PC-3 (cell line): ENCODE measurements at regions not wholly inside any gene's neighbourhood (a gene's known extent, or its start where the extent isn't known, plus 50 kb on each side); places are given as distances from the start of the nearest gene placed in this dataset.

Experiments used
- ATAC-seq: fragments of 200-7000 bp; cut with Tn5 transposase; 2 replicates; pipeline ENCODE4 v1.9.1; 2020; ENCODE audit warnings: mild to moderate bottlenecking, moderate library complexity
- BruUV-seq: library from RNA; stranded (reverse); fragments of 400-500 nt; replicated peaks from 2 replicates; lab custom pipeline; 2021; lab: Mats Ljungman, UMichigan
- CTCF ChIA-PET: fragments of 300-600 bp; sonication (Branson Sonifier 250); formaldehyde crosslinking; loops from one replicate; lab custom pipeline; 2022; ENCODE audit warnings: antibody characterized with exemption; lab: Charles Lee
- POLR2A ChIA-PET: fragments of 300-600 bp; sonication (Branson Sonifier 250); formaldehyde crosslinking; loops from one replicate; lab custom pipeline; 2022; ENCODE audit warnings: antibody characterized with exemption; ENCODE audit not compliant: unreplicated experiment; lab: Charles Lee
- DNase-seq: peaks from one replicate; pipeline ENCODE4 v3.0.0-alpha.2; 2015
- H2AFZ ChIP-seq: fragments of 300-600 bp; sonication (generic); 2 replicates; pipeline ENCODE4 v1.6.0; 2016; ENCODE audit warnings: antibody characterized with exemption, low read length
- H3F3A ChIP-seq: fragments of 300-600 bp; sonication (generic); one replicate; pipeline ENCODE4 v1.6.0; 2017; ENCODE audit warnings: antibody characterized with exemption, low read length, control low read depth, mild to moderate bottlenecking; ENCODE audit not compliant: unreplicated experiment
- H3K27ac ChIP-seq: fragments of 300-600 bp; sonication (generic); 2 replicates; pipeline ENCODE4 v1.5.1; 2016; ENCODE audit warnings: mild to moderate bottlenecking, low read length
- H3K27me3 ChIP-seq: fragments of 300-600 bp; sonication (generic); 2 replicates; pipeline ENCODE4 v1.6.1; 2016; ENCODE audit warnings: low read length, mixed read lengths
- H3K36me3 ChIP-seq: fragments of 300-600 bp; sonication (generic); 2 replicates; pipeline ENCODE4 v1.6.1; 2016; ENCODE audit warnings: low read depth, mixed run types, low read length, mixed read lengths
- H3K4me1 ChIP-seq: fragments of 300-600 bp; sonication (generic); 2 replicates; pipeline ENCODE4 v1.5.1; 2016; ENCODE audit warnings: low read length; ENCODE audit not compliant: insufficient read depth
- H3K4me2 ChIP-seq: fragments of 300-600 bp; sonication (generic); 2 replicates; pipeline ENCODE4 v1.6.0; 2016; ENCODE audit warnings: low read length
- H3K4me3 ChIP-seq: fragments of 300-600 bp; sonication (generic); 2 replicates; pipeline ENCODE4 v1.5.1; 2016; ENCODE audit warnings: mild to moderate bottlenecking, low read length, mixed read lengths
- H3K79me2 ChIP-seq: fragments of 300-600 bp; sonication (generic); 2 replicates; pipeline ENCODE4 v1.6.1; 2017; ENCODE audit warnings: low read length, mixed read lengths
- H3K9ac ChIP-seq: fragments of 300-600 bp; sonication (generic); 2 replicates; pipeline ENCODE4 v1.6.0; 2016; ENCODE audit warnings: mild to moderate bottlenecking, low read length
- H3K9me2 ChIP-seq: fragments of 300-600 bp; sonication (generic); replicated peaks from 2 replicates; pipeline ENCODE4 v1.6.1; 2016; ENCODE audit warnings: mixed run types, low read length, mixed read lengths
- H3K9me3 ChIP-seq: fragments of 300-600 bp; sonication (generic); 2 replicates; pipeline ENCODE4 v1.6.1; 2016; ENCODE audit warnings: low read length, mixed read lengths
- H4K20me1 ChIP-seq: fragments of 300-600 bp; sonication (generic); 2 replicates; pipeline ENCODE4 v1.6.1; 2016; ENCODE audit warnings: low read length, mixed read lengths
- EZH2 ChIP-seq: fragments of 300-600 bp; sonication (generic); IDR thresholded peaks from one replicate; pipeline ENCODE4 v1.6.1; 2017; ENCODE audit warnings: antibody characterized with exemption, mild to moderate bottlenecking, low read length; ENCODE audit not compliant: unreplicated experiment
- EZH2phosphoT487 ChIP-seq: fragments of 300-600 bp; sonication (generic); IDR thresholded peaks from 2 replicates; pipeline ENCODE4 v1.6.1; 2018; ENCODE audit warnings: mild to moderate bottlenecking, antibody characterized with exemption, low read length, borderline replicate concordance
- intact Hi-C: fragments of 100-400 bp; cut with micrococcal nuclease; formaldehyde crosslinking; loops from 2 replicates; pipeline ENCODE4 v1.9.0; 2023
- TF ChIP-seq, protein P1 (sequence below): fragments of 300-600 bp; sonication (generic); conservative IDR thresholded peaks from 2 replicates; pipeline ENCODE4 v1.5.1; 2017; ENCODE audit warnings: antibody characterized with exemption, low read depth, mild to moderate bottlenecking, low read length

DNA sequence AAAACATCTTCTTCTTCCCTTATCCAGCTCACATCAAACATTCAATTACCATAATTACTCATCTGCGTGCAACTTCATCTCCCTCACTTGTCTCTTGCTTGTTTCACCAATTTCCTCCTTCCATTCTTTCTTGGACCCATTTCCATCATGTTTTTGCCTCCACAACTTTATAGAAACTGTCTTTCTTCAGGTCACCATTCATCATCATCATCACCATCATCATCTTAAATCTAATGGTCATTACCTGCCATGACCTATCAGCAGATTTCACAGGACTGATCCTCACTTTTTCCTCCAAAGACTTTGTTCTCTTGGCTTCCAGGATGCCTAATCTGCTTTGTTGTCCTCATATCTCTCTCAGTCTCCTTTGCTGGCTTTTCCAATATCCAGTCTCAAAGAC is 495.6 kb downstream of the DNAH5 start:
- CTCF ChIA-PET = no interaction called here
- BruUV-seq = no TSS peak
- POLR2A ChIA-PET = no interaction called here
- Histone ChIP-seq H3K36me3 (no peaks in the 10 kb centered on the region), H3K9me3 (no peaks in the 10 kb centered on the region), H3K9ac (no peak overlapping the region), H3K4me2 (no peak overlapping the region), H3F3A (no peaks in the 10 kb centered on the region), H3K27ac (no peak overlapping the region), H2AFZ (no peak overlapping the region), H4K20me1 (no peaks in the 10 kb centered on the region), H3K79me2 (no peaks in the 10 kb centered on the region), H3K4me1 (no peaks in the 10 kb centered on the region), H3K4me3 (no peak overlapping the region), H3K27me3 (no peaks in the 10 kb centered on the region), H3K9me2 (no peaks in the 10 kb centered on the region)
- TF ChIP-seq, protein P1, sequence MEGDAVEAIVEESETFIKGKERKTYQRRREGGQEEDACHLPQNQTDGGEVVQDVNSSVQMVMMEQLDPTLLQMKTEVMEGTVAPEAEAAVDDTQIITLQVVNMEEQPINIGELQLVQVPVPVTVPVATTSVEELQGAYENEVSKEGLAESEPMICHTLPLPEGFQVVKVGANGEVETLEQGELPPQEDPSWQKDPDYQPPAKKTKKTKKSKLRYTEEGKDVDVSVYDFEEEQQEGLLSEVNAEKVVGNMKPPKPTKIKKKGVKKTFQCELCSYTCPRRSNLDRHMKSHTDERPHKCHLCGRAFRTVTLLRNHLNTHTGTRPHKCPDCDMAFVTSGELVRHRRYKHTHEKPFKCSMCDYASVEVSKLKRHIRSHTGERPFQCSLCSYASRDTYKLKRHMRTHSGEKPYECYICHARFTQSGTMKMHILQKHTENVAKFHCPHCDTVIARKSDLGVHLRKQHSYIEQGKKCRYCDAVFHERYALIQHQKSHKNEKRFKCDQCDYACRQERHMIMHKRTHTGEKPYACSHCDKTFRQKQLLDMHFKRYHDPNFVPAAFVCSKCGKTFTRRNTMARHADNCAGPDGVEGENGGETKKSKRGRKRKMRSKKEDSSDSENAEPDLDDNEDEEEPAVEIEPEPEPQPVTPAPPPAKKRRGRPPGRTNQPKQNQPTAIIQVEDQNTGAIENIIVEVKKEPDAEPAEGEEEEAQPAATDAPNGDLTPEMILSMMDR = no peak
- TF ChIP-seq EZH2phosphoT487 (no peak), EZH2 (no peak)
- ATAC-seq (no peak), DNase-seq (no peak)
- intact Hi-C loops = no loop called here

DNA sequence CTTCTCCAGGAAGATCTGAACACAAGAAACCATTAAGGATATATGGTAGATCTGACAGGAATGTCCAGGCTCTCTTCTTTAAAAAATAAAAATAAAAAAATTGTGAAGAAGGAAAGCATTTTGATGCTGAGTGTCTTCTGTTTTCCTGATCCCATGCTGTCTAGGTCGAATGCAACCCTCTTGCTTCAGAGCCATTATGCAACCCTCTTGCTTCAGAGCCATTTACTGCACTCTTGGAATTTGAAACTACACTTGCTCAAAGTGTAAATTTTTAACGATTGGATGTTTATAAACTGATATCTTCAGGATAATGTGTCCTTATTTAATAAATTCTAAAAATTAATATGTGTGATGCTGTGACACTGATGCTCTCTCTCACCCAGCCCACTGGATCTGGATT is 505.1 kb downstream of the DNAH5 start:
- POLR2A ChIA-PET = no interaction called here
- BruUV-seq = no TSS peak
- CTCF ChIA-PET = no interaction called here

More for the DNA sequence above, 505.1 kb downstream of the DNAH5 start:
- H3K4me3 ChIP-seq = no peak overlapping the region
- ATAC-seq = no peak
- DNase-seq = no peak
- no peaks in the 10 kb centered on the region for H3K36me3 ChIP-seq
- H2AFZ ChIP-seq = no peak overlapping the region
- no peaks in the 10 kb centered on the region for H3K9me2 ChIP-seq
- no peaks in the 10 kb centered on the region for H3K9me3 ChIP-seq
- no peak overlapping the region for H3K27ac ChIP-seq
- no peak for TF ChIP-seq EZH2phosphoT487
- TF ChIP-seq, protein P1 = no peak
- no peak for TF ChIP-seq EZH2
- no peaks in the 10 kb centered on the region for H3K79me2 ChIP-seq
- no peaks in the 10 kb centered on the region for H4K20me1 ChIP-seq
- H3K4me1 ChIP-seq = no peaks in the 10 kb centered on the region
- no peak overlapping the region for H3K9ac ChIP-seq
- H3K27me3 ChIP-seq = no peaks in the 10 kb centered on the region
- intact Hi-C loops = no loop called here
- no peak overlapping the region for H3K4me2 ChIP-seq
- H3F3A ChIP-seq = no peaks in the 10 kb centered on the region
